Left lung (tissue), 4 donors: ENCODE measurements at regions not wholly inside any gene's neighbourhood (a gene's known extent, or its start where the extent isn't known, plus 50 kb on each side); places are given as distances from the start of the nearest gene placed in this dataset.
"Not testable (repeated sequence)": the region's sequence is repeated elsewhere in the genome, so short reads cannot be mapped to it uniquely, and the experiment has no call there.

Experiments used
- ATAC-seq: fragments of 200-7000 bp; cut with Tn5 transposase; one replicate; pipeline ENCODE4 v1.9.1; 2020; ENCODE audit warnings: moderate library complexity
- DNase-seq, 4 donors: peaks; one replicate each; pipeline ENCODE4 v3.0.0-alpha.2; 2013 to 2020
- H3K27ac ChIP-seq, 2 donors: fragments of 200-600 bp; sonication (generic) in 1 of 2; one replicate each; pipeline versions ENCODE4 v1.5.0 to v1.8.0; 2020 to 2021
- H3K27me3 ChIP-seq, 2 donors: fragments of 200-600 bp; sonication (generic) in 1 of 2; one replicate each; pipeline versions ENCODE4 v1.5.0 to v1.8.0; 2020 to 2021
- H3K36me3 ChIP-seq, 2 donors: fragments of 200-600 bp; sonication (generic) in 1 of 2; one replicate each; pipeline versions ENCODE4 v1.5.0 to v1.8.0; 2020 to 2021
- H3K4me1 ChIP-seq, 2 donors: fragments of 200-600 bp; one replicate each; pipeline ENCODE4 v1.8.0; 2021
- H3K4me3 ChIP-seq, 2 donors: fragments of 200-600 bp; sonication (generic) in 1 of 2; one replicate each; pipeline versions ENCODE4 v1.5.0 to v1.8.0; 2020 to 2021; ENCODE audit warnings: mild to moderate bottlenecking in 1 of 2
- H3K9me3 ChIP-seq, 2 donors: fragments of 200-600 bp; sonication (generic) in 1 of 2; one replicate each; pipeline versions ENCODE4 v1.5.0 to v1.8.0; 2020 to 2021
- intact Hi-C, 2 donors: fragments of 100-400 bp; cut with DNase I; formaldehyde crosslinking; loops; one replicate each; pipeline versions ENCODE4 v1.11.2 to v1.14.2; 2022
- TF ChIP-seq, protein P1 (sequence below), 2 donors: fragments of 200-600 bp; sonication (generic) in 1 of 2; IDR thresholded peaks; one replicate each; pipeline versions ENCODE4 v1.5.0 to v1.8.0; 2021; ENCODE audit warnings: antibody characterized with exemption in 2 of 2
- donor health status: DM: no; HTN: yes; CAD: no.
- donor health status: DM: no; HTN: no; CAD: no.

DNA sequence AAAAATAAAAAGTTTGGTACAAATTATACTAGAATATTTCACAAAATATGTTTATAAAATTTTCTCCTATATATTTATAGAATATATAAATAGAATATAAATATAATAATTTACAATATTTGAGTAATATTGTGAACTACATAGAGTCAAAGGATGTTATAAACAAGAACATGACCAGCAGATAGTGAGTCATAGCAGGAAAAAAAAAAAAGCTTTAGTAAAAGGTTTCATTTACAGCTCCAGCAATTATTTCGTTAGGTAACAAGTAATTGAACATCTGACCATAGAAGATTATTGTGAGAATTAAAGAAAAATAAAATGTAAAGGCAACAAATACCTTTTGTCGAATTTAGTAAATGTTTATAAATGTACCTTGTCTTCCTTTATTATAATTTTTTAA is 864.1 kb downstream of the PCDH17 start:
- no peaks in the 10 kb centered on the region for H3K4me1 ChIP-seq
- TF ChIP-seq, protein P1, sequence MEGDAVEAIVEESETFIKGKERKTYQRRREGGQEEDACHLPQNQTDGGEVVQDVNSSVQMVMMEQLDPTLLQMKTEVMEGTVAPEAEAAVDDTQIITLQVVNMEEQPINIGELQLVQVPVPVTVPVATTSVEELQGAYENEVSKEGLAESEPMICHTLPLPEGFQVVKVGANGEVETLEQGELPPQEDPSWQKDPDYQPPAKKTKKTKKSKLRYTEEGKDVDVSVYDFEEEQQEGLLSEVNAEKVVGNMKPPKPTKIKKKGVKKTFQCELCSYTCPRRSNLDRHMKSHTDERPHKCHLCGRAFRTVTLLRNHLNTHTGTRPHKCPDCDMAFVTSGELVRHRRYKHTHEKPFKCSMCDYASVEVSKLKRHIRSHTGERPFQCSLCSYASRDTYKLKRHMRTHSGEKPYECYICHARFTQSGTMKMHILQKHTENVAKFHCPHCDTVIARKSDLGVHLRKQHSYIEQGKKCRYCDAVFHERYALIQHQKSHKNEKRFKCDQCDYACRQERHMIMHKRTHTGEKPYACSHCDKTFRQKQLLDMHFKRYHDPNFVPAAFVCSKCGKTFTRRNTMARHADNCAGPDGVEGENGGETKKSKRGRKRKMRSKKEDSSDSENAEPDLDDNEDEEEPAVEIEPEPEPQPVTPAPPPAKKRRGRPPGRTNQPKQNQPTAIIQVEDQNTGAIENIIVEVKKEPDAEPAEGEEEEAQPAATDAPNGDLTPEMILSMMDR (IDR thresholded peaks at IDR 0.05), result no peak
- H3K27me3 ChIP-seq, result no peaks in the 10 kb centered on the region
- no peak overlapping the region for H3K27ac ChIP-seq
- H3K36me3 ChIP-seq, result no peaks in the 10 kb centered on the region
- H3K9me3 ChIP-seq, result no peaks in the 10 kb centered on the region
- ATAC-seq, result no peak
- H3K4me3 ChIP-seq, result no peak overlapping the region
- no peak for DNase-seq
- intact Hi-C loops, result no loop called here

DNA sequence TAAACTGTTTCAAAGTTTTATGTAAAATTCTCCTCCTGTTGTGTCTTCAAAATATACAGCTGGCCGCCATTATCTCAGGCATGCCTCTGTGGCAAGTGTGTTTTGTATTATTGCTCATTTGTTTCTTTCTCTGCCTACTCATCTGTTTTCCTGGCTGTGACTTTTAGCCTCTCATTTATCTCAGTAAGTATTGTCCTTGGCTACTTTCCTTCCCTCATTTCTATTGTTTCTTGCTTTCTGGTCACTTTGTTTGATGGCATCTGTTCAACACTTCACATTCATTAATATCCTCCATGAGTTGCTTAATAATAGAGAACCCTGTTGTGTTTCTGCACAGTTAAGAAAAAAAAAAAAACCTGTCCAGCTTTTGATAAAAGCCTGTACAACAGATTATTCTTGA is 869.4 kb downstream of the PCDH17 start:
- ATAC-seq (no peak), DNase-seq (no peak)
- H3K9me3 ChIP-seq, result peaks cover 0 to 24% of the 10 kb centered on the region in 2 donors
- H3K36me3 ChIP-seq, result no peaks in the 10 kb centered on the region
- H3K4me3 ChIP-seq, result no peak overlapping the region
- no peaks in the 10 kb centered on the region for H3K27me3 ChIP-seq
- H3K27ac ChIP-seq, result no peak overlapping the region
- TF ChIP-seq, protein P1 (IDR thresholded peaks at IDR 0.05), result no peak
- intact Hi-C loops, result no loop called here
- no peaks in the 10 kb centered on the region for H3K4me1 ChIP-seq

DNA sequence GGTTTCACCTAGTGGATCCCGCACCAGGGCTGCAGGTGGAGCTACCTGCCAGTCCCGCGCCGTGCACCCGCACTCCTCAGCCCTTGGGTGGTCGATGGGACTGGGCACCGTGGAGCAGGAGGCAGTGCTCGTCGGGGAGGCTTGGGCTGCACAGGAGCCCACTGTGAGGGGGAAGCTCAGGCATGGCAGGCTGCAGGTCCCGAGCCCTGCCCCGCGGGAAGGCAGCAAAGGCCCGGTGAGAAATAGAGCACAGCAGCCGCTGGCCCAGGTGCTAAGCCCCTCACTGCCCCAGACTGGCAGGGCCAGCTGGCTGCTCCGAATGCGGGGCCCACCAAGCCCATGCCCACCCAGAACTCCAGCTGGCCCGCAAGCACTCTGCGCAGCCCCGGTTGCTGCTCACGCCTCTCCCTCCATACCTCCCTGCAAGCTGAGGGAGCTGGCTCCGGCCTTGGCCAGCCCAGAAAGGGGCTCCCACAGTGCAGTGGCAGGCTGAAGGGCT is 872.7 kb downstream of the PCDH17 start:
- peaks cover 0 to 29% of the 10 kb centered on the region in 2 donors for H3K9me3 ChIP-seq

DNA sequence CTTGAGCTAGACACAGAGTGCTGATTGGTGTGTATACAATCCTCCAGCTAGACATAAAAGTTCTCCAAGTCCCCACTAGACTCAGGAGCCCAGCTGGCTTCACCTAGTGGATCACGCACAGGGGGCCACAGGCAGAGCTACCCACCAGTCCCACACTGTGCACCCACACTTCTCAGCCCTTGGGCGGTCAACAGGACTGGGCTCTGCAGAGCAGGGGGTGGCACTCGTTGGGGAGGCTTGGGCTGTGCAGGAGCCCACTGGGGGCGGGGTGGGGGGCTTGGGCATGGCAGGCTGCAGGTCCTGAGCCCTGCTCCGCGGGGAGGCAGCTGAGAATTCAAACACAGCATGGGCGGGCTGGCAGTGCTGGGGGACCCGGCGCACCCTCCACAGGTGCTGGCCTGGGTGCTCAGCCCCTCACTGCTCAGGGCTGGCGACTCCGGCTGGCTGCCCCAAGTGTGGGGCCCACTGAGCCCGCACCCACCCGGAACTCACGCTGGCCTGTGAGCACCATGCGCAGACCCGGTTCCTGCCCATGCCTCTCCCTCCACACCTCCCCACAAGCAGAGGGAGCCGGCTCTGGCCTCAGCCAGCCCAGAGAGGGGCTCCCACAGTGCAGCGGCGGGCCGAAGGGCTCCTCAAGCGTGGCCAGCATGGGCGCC is 873.8 kb downstream of the PCDH17 start:
- ATAC-seq, H3K27me3 ChIP-seq, H3K4me1 ChIP-seq, H3K27ac ChIP-seq, H3K4me3 ChIP-seq, H3K36me3 ChIP-seq, intact Hi-C loops: not testable (repeated sequence)
- DNase-seq, result peak in 1 of 4 donors; percentile 56
- H3K9me3 ChIP-seq, result peaks cover 0 to 29% of the 10 kb centered on the region in 2 donors

More for the DNA sequence above, 872.7 kb downstream of the PCDH17 start:
- H3K27ac ChIP-seq, H3K4me1 ChIP-seq, H3K27me3 ChIP-seq, H3K4me3 ChIP-seq, ATAC-seq, intact Hi-C loops, H3K36me3 ChIP-seq: not testable (repeated sequence)
- DNase-seq, result peak in 1 of 4 donors; percentile 73

DNA sequence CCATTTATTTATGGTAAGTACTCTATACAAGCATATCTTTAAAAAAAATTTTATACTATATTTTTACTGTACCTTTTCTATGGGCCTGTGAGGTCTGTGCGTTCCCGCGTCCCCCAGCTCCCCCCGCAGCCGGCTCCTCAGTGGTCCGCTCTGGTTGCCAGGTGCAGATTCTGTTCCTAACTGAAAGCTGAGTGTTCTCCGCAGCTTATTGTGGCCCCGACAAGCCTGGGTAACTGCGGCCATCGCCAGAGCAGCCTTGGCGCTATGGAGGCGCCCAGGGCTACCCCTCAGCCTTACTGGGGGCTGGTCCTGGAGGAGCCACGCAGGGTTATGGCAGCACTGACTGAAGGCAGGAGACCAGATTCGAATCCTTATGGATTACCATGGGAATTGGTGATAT is 896.8 kb downstream of the PCDH17 start:
- Histone ChIP-seq H3K4me1 (no peaks in the 10 kb centered on the region), H3K36me3 (no peaks in the 10 kb centered on the region), H3K4me3 (no peak overlapping the region), H3K9me3 (peaks cover 0 to 13% of the 10 kb centered on the region in 2 donors), H3K27ac (no peak overlapping the region), H3K27me3 (no peaks in the 10 kb centered on the region)
- DNase-seq (peak in 1 of 4 donors; percentile 60), ATAC-seq (no peak)
- intact Hi-C loops, result no loop called here
- TF ChIP-seq, protein P1 (IDR thresholded peaks at IDR 0.05), result no peak

DNA sequence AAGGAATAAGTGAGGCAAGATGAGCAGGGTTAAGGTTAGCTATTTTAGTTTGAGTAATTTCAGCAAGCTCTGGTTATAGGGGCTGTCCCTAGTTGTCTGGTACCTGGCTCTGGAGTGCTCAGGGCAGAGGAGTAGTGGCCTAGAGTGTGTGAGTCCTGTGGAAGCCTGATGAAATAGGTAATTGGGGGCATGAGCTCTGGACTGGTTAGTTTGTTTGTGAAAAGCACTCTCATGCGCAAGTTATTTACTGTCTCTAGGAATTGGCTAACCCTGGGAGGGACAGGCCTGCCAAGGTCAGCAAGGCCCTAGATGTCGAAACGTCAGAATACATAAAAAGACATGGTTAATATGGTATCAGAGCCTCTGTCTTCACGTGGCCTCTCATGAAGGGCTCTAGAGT is 900.1 kb downstream of the PCDH17 start:
- no peaks in the 10 kb centered on the region for H3K4me1 ChIP-seq
- peaks cover 0 to 9% of the 10 kb centered on the region in 2 donors for H3K9me3 ChIP-seq
- intact Hi-C loops, result no loop called here
- TF ChIP-seq, protein P1 (IDR thresholded peaks at IDR 0.05), result no peak
- H3K27me3 ChIP-seq, result no peaks in the 10 kb centered on the region
- H3K4me3 ChIP-seq, result no peak overlapping the region
- ATAC-seq (no peak), DNase-seq (no peak)
- no peaks in the 10 kb centered on the region for H3K36me3 ChIP-seq
- no peak overlapping the region for H3K27ac ChIP-seq
